AG04449 (cell line): ENCODE measurements at regions not wholly inside any gene's neighbourhood (a gene's known extent, or its start where the extent isn't known, plus 50 kb on each side); places are given as distances from the start of the nearest gene placed in this dataset.

ENCODE experiments used
- CTCF ChIA-PET: fragments of 350-600 bp; formaldehyde crosslinking; extraction: SDS; loops from one replicate; lab custom pipeline; 2021; ENCODE audit warnings: antibody characterized with exemption; lab: Yijun Ruan, JAX
- POLR2A ChIA-PET: fragments of 400-600, 350-600 bp; formaldehyde crosslinking; extraction: SDS; loops from one replicate; lab custom pipeline; 2020; ENCODE audit warnings: antibody characterized with exemption, inconsistent platforms; lab: Yijun Ruan, JAX
- DNase-seq: peaks from one replicate; pipeline ENCODE4 v3.0.0-alpha.2; 2010; ENCODE audit warnings: low read depth, low spot score
- H3K4me3 ChIP-seq: 2 replicates; pipeline ENCODE4 v1.5.1; 2011; ENCODE audit warnings: low read depth, mild to moderate bottlenecking, control low read depth, low read length
- TF ChIP-seq, protein P1 (sequence below): IDR thresholded peaks from one replicate; pipeline ENCODE4 v1.5.1; 2011; ENCODE audit warnings: mild to moderate bottlenecking, moderate library complexity, low read length, control low read depth, inconsistent platforms; ENCODE audit not compliant: insufficient read depth; ENCODE audit errors: missing control alignments

DNA sequence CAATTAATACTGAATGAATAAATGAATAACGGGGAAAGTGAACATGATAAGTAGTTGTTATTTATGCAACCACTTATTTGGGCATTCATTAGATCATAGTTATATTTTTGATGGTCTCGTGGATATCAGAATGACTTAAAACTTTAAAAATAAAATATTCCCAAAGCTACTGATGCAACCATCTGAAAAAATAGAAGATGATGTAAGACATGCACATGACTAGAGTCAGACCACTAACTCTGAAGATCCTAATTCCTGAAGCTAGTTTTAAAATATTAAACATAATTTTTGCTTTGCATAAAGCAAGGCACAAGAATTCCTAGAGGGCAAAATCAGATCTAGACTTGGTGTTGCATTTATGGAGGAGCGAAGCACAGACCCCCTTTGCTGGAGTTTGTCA, 616.1 kb downstream of the IRS1 start:
- no peak for DNase-seq
- CTCF ChIA-PET: interaction anchor here (1.0 to 4.0 kb wide), 3 partner anchors 31 to 617 kb away, joined by 3 to 15 read pairs (median 8); partner anchors contain the start of gene IRS1
- TF ChIP-seq, protein P1, sequence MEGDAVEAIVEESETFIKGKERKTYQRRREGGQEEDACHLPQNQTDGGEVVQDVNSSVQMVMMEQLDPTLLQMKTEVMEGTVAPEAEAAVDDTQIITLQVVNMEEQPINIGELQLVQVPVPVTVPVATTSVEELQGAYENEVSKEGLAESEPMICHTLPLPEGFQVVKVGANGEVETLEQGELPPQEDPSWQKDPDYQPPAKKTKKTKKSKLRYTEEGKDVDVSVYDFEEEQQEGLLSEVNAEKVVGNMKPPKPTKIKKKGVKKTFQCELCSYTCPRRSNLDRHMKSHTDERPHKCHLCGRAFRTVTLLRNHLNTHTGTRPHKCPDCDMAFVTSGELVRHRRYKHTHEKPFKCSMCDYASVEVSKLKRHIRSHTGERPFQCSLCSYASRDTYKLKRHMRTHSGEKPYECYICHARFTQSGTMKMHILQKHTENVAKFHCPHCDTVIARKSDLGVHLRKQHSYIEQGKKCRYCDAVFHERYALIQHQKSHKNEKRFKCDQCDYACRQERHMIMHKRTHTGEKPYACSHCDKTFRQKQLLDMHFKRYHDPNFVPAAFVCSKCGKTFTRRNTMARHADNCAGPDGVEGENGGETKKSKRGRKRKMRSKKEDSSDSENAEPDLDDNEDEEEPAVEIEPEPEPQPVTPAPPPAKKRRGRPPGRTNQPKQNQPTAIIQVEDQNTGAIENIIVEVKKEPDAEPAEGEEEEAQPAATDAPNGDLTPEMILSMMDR: no peak
- no peak overlapping the region for H3K4me3 ChIP-seq
- POLR2A ChIA-PET: no interaction called here

DNA sequence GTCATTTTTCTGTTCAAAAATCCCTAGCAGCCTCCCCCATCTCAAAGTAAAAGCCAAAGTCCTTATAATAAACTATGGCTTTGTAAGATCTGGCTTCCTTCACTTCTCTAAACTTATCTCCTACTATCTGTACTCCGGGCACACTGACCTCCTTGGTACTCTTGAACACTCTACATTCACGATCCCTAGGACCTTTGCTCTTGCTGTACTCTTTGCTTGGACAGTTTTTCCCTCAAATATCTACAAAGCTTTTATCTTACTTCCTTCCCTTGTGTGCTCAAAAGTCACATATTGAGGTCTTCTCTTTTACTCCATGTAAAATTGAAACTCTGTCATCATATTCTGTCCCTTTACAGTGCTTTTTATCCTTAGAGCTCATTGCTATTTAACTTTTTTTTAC, 616.6 kb downstream of the IRS1 start:
- DNase-seq: no peak
- TF ChIP-seq, protein P1: no peak
- no peak overlapping the region for H3K4me3 ChIP-seq
- ChIA-PET POLR2A (no interaction called here), CTCF (interaction anchor here (1.0 to 2.1 kb wide), 2 partner anchors 65 to 617 kb away, joined by 3 to 8 read pairs; partner anchors contain the start of gene IRS1)

DNA sequence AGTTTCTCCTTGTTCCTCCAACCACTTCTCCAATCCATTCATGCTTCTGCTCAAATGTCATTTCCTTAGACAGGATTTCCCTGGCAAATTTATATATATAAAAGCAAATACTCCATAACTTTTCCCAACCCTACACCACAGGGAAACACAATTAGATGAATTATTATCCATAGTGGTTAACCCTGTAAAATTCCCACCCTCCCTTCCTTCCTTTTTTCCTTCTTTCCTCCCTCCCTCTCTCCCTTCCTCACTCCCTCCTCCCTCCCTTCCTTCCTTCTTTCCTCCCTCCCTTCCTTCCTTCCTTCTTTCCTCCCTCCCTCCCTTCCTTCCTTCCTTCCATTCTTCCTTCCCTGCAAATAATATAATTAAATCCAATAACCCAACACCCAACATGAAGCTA, 617.7 kb downstream of the IRS1 start:
- TF ChIP-seq, protein P1: no peak
- no peak for DNase-seq
- ChIA-PET POLR2A (no interaction called here), CTCF (interaction anchor here (0.9 kb wide), 1 partner anchor 8 kb away, joined by 3 read pairs; no protein-coding TSS in a partner anchor)
- H3K4me3 ChIP-seq: no peak overlapping the region

DNA sequence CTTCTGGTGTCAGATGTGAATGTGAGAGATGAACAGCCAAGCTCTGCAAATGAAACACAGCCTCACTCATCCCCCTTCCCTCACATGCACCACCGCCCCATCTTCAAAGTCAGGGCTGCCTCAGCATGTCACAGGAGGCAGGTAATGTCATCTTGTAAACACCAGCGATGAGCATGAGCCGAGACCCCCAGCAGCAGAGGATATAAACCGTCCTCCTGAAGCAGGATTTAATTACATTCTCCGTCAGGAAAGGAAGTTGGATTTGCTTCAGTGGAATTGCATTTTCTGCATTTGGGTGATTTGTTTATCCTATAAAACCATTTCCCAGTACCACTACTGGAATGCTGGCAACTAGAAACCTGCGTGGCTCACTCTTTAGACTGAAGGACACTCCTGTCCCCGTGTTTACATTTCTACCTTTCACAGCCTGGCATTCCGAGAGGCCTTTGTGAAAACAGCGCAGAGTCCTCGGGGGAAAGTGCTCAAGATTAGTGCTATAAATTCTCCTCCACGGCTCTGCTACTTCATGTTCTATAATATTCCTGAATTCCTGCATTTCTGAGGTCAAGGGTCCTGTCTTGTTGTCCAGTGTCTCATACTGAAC, 619.2 kb downstream of the IRS1 start:
- no peak overlapping the region for H3K4me3 ChIP-seq
- DNase-seq: no peak
- ChIA-PET CTCF (interaction anchor here (0.9 kb wide), 1 partner anchor 616 kb away, joined by 3 read pairs; no protein-coding TSS in a partner anchor), POLR2A (no interaction called here)
- TF ChIP-seq, protein P1: no peak

DNA sequence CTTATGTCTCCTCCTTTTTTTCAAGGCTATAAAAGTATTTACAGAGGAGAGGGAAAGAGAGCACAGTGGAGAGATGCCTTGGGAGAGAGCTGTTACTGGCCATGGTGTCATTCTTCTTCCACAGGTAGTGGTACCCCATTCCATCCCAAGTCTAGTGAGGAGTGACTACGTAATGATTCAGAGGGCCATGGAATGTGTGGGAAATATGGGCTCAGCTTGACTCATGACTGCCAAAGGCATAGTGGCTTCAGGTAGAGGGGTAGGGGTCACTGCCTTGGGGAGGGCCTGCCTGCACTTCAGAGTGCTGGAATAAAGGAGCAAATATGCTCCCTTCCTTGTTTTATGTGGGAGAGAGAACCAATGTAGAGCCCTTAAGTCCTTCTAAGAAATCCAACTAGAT, 620.6 kb downstream of the IRS1 start:
- CTCF ChIA-PET: interaction anchor here (1.7 kb wide), 1 partner anchor 8 kb away, joined by 3 read pairs; no protein-coding TSS in a partner anchor
- TF ChIP-seq, protein P1: no peak
- no peak overlapping the region for H3K4me3 ChIP-seq
- no peak for DNase-seq
- POLR2A ChIA-PET: no interaction called here

DNA sequence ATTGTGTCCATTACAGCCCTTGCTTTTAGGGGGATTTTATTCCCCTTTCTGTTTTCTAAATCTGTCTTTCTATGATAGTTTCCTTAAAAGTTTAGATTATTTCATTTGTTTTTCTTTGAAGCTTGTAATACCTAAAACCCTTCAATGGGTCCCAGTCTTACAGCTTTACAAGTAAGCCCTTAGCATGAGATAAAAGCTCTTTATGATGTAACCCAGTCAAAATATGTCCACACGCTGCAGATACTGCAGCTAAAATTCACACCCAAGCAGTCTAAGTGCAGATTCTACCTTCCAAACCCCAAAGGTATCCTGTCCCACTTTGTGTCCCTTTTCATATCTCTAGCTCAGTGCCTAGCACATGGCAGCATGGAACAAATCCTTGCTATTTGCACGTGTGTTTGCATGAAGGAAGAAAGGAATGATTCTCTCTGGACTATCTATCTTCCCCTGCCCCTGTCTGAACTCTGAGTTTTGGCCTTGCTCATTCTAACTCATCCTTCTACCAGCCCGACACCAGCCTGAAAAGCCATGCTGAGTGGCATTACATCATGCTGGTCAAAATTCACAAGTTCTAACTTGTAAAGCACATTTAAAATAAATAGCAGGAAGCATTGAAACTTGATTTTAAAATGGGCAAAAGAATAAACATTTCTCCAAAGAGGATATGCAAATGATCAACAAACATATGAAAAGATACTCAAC, 623.2 kb downstream of the IRS1 start:
- TF ChIP-seq, protein P1: no peak
- CTCF ChIA-PET: no interaction called here
- POLR2A ChIA-PET: no interaction called here
- no peak for DNase-seq
- H3K4me3 ChIP-seq: no peak overlapping the region
